HepG2 (cell line): ENCODE measurements at regions not wholly inside any gene's neighbourhood (a gene's known extent, or its start where the extent isn't known, plus 50 kb on each side); places are given as distances from the start of the nearest gene placed in this dataset.

Experiments
- ATAC-seq: fragments of 200-7000 bp; cut with Tn5 transposase; 3 replicates; pipeline ENCODE4 v1.9.1; 2020; ENCODE audit warnings: mild to moderate bottlenecking, moderate library complexity
- BruUV-seq: library from RNA; stranded (reverse); fragments of 400-500 nt; replicated peaks from 2 replicates; lab custom pipeline; 2021; lab: Mats Ljungman, UMichigan
- CTCF ChIA-PET: fragments of 300-600 bp; formaldehyde crosslinking; extraction: SDS; loops from one replicate; lab custom pipeline; 2021; ENCODE audit warnings: low total read pairs, inconsistent platforms, low intra/inter-chr PET ratio; lab: Yijun Ruan, JAX
- POLR2A ChIA-PET: fragments of 350-600 bp; sonication (Branson Sonifier 250); formaldehyde crosslinking; loops from one replicate; lab custom pipeline; 2020; ENCODE audit warnings: antibody characterized with exemption, inconsistent platforms; lab: Yijun Ruan, JAX
- DNase-seq: peaks from one replicate; pipeline ENCODE4 v3.0.0-alpha.2; 2015; ENCODE audit warnings: low spot score
- FAIRE-seq: peaks from 3 replicates; lab custom pipeline; 2011; peaks lifted over from hg19 to GRCh38; lab: Jason Lieb, UNC
- H2AFZ ChIP-seq: one replicate; pipeline ENCODE4 v1.6.1; 2011; ENCODE audit warnings: low read length, inconsistent platforms
- H3K27ac ChIP-seq: fragments of 300-600 bp; 3 replicates; pipeline ENCODE4 v1.8.0; 2011; ENCODE audit warnings: mixed run types, mild to moderate bottlenecking, mixed read lengths, low read length, inconsistent platforms; ENCODE audit not compliant: insufficient read depth; ENCODE audit errors: extremely low read length
- H3K27me3 ChIP-seq, 2 experiments: fragments of 200-600 bp in 1 of 2; 2 replicates in 1 of 2; 3 replicates in 1 of 2; pipeline versions ENCODE4 v1.6.0 to v1.8.0; 2011; ENCODE audit warnings: low read length in 2 of 2, mild to moderate bottlenecking in 2 of 2, moderate library complexity in 2 of 2, inconsistent platforms in 1 of 2; ENCODE audit not compliant: insufficient read depth in 2 of 2, control insufficient read depth in 1 of 2
- H3K36me3 ChIP-seq, 2 experiments: fragments of 200-600 bp in 1 of 2; replicated peaks in 1 of 2; 2 replicates in 1 of 2; 3 replicates in 1 of 2; pipeline versions ENCODE4 v1.5.1 to v1.8.0; 2011; ENCODE audit warnings: low read length in 2 of 2, inconsistent platforms in 1 of 2; ENCODE audit not compliant: insufficient read depth in 2 of 2, control insufficient read depth in 1 of 2
- H3K4me1 ChIP-seq: 2 replicates; pipeline ENCODE4 v1.5.1; 2012; ENCODE audit warnings: low read length, inconsistent platforms; ENCODE audit not compliant: insufficient read depth
- H3K4me2 ChIP-seq: 2 replicates; pipeline ENCODE4 v1.6.0; 2011; ENCODE audit warnings: low read depth, low read length, inconsistent platforms
- H3K4me3 ChIP-seq, 3 experiments: fragments of 200-600 bp in 1 of 3; sonication (generic), shearing (Covaris generic) in 1 of 3; replicated peaks in 1 of 3; 2 replicates each; pipeline ENCODE4 v1.5.1; 2011 to 2016; ENCODE audit warnings: low read length in 3 of 3, inconsistent platforms in 2 of 3, low read depth in 2 of 3, mild to moderate bottlenecking in 2 of 3, control low read depth in 1 of 3, mixed read lengths in 1 of 3; ENCODE audit not compliant: insufficient read depth in 1 of 3
- H3K79me2 ChIP-seq: one replicate; pipeline ENCODE4 v1.6.1; 2011; ENCODE audit warnings: low read length, inconsistent platforms; ENCODE audit not compliant: insufficient read depth
- H3K9ac ChIP-seq: 2 replicates; pipeline ENCODE4 v1.6.0; 2011; ENCODE audit warnings: mild to moderate bottlenecking, low read depth, low read length, inconsistent platforms; ENCODE audit not compliant: insufficient read depth
- H3K9me3 ChIP-seq: 2 replicates; pipeline ENCODE4 v1.5.1; 2012; ENCODE audit warnings: mild to moderate bottlenecking, low read length
- H4K20me1 ChIP-seq: 2 replicates; pipeline ENCODE4 v1.6.0; 2011; ENCODE audit warnings: inconsistent platforms, mild to moderate bottlenecking, low read length, moderate library complexity; ENCODE audit not compliant: insufficient read depth
- GLI4 ChIP-seq: sonication (generic); formaldehyde crosslinking; IDR thresholded peaks from 2 replicates; pipeline ENCODE4 v1.5.1; 2020; ENCODE audit warnings: missing genetic modification reagents, mild to moderate bottlenecking, moderate library complexity, borderline replicate concordance
- TBX3 ChIP-seq: fragments of 450-650 bp; IDR thresholded peaks from 2 replicates; pipeline ENCODE4 v1.6.1; 2017; ENCODE audit warnings: antibody characterized with exemption, mild to moderate bottlenecking, inconsistent platforms, borderline replicate concordance
- TMF1 ChIP-seq: sonication (generic); formaldehyde crosslinking; IDR thresholded peaks from 2 replicates; pipeline ENCODE4 v1.8.1; 2022; ENCODE audit warnings: low read depth, missing genetic modification reagents
- ZKSCAN1 ChIP-seq: fragments of 150-350 bp; IDR thresholded peaks from 2 replicates; pipeline ENCODE4 v1.6.1; 2014; ENCODE audit warnings: low read length
- ZNF780A ChIP-seq: sonication (generic); formaldehyde crosslinking; IDR thresholded peaks from 2 replicates; pipeline ENCODE4 v1.8.0; 2022; ENCODE audit warnings: mild to moderate bottlenecking, missing genetic modification reagents, moderate library complexity
- WGBS: methylation state at CpG from one replicate; pipeline ENCODE4 v1.1.6; 2017; ENCODE audit warnings: low lambda C conversion rate; 5-methylcytosine and 5-hydroxymethylcytosine counted together
- in situ Hi-C: cut with HindIII; loops from 2 replicates; pipeline ENCODE4 v1.10.0; 2017; ENCODE audit warnings: low pct_unique_long_range_greater_than_20kb; ENCODE audit not compliant: extremely low pct_ligation_motif_present
- intact Hi-C: fragments of 100-400 bp; cut with micrococcal nuclease; formaldehyde crosslinking; loops from one replicate; pipeline ENCODE4 v1.10.0; 2022; ENCODE audit not compliant: unreplicated experiment
- TF ChIP-seq, protein P1 (sequence below): sonication (generic); formaldehyde crosslinking; IDR thresholded peaks from 2 replicates; pipeline ENCODE4 v1.4.0; 2020; ENCODE audit warnings: low read depth, mild to moderate bottlenecking, missing genetic modification reagents

DNA sequence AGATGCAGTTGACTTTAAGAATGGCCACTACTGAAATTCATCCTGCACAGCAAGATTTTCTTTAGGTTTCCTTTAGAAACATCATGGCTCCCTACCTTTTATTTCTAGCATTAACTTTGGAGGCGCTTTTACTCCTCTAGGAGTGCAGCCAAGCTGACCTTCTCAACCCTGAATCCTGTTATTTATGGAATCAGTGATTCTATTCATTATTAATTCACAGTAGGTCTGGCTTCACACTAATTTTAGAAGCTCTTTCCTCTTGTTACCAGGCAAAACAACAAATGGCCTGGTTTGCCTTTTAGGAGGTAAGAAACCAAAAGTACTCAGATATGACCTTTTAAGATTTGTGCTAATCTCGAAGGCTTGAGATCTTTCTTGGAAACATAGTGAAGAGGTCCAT is 93.0 kb upstream of the PELI1 start:
- DNase-seq, result no peak

DNA sequence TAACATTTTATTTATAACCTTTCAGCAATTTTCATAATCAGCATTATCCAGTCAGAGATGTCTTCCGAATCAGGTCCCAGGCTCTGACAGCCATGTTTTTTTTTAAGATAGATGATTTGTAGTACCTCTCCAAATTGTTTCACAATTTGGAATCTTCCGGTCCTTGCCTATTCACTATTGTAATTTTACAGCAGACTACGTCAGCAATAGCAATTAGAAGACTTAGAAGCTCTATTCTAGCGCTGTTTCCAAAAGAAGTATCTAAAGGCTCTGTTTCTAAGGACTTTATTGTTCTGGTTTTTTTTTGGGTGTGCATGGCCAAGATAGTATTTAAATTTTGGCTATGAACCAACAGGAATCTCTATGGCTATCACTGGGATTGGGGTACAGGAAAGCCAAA is 94.6 kb upstream of the PELI1 start:
- TF ChIP-seq TBX3 (no peak), ZKSCAN1 (no peak), ZNF780A (CRISPR knock-in tag) (no peak), TMF1 (CRISPR knock-in tag) (no peak)
- TF ChIP-seq, protein P1, sequence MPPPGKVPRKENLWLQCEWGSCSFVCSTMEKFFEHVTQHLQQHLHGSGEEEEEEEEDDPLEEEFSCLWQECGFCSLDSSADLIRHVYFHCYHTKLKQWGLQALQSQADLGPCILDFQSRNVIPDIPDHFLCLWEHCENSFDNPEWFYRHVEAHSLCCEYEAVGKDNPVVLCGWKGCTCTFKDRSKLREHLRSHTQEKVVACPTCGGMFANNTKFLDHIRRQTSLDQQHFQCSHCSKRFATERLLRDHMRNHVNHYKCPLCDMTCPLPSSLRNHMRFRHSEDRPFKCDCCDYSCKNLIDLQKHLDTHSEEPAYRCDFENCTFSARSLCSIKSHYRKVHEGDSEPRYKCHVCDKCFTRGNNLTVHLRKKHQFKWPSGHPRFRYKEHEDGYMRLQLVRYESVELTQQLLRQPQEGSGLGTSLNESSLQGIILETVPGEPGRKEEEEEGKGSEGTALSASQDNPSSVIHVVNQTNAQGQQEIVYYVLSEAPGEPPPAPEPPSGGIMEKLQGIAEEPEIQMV (CRISPR knock-in tag), result no peak
- no TSS peak for BruUV-seq
- Histone ChIP-seq H3K36me3 (no peaks in the 10 kb centered on the region), H3K9me3 (no peaks in the 10 kb centered on the region), H3K4me2 (no peak overlapping the region), H3K79me2 (no peaks in the 10 kb centered on the region), H3K27ac (no peak overlapping the region), H3K27me3 (no peaks in the 10 kb centered on the region), H4K20me1 (no peaks in the 10 kb centered on the region), H2AFZ (no peak overlapping the region), H3K4me1 (peaks cover 9% of the 10 kb centered on the region), H3K9ac (no peak overlapping the region), H3K4me3 (no peak overlapping the region)
- DNase-seq (no peak), ATAC-seq (no peak), FAIRE-seq (no peak)
- in situ Hi-C loops (no loop called here), intact Hi-C loops (no loop called here)
- WGBS, result 65% methylated on average over 4 of the region's 4 CpGs
- POLR2A ChIA-PET, result no interaction called here
- CTCF ChIA-PET, result no interaction called here

More for the DNA sequence above, 93.0 kb upstream of the PELI1 start:
- no peak for TF ChIP-seq GLI4 (CRISPR knock-in tag)
- in situ Hi-C loops, result no loop called here
- no peak for FAIRE-seq
- Histone ChIP-seq H3K9ac (no peak overlapping the region), H4K20me1 (no peaks in the 10 kb centered on the region), H3K27me3 (no peaks in the 10 kb centered on the region), H3K27ac (no peak overlapping the region), H3K4me2 (no peak overlapping the region), H3K9me3 (no peaks in the 10 kb centered on the region), H2AFZ (no peak overlapping the region), H3K36me3 (no peaks in the 10 kb centered on the region), H3K79me2 (no peaks in the 10 kb centered on the region), H3K4me3 (no peak overlapping the region), H3K4me1 (no peaks in the 10 kb centered on the region)
- intact Hi-C loops, result no loop called here
- POLR2A ChIA-PET, result no interaction called here
- 15% methylated on average over 2 of the region's 2 CpGs for WGBS
- CTCF ChIA-PET, result no interaction called here
- ATAC-seq, result no peak
- BruUV-seq, result no TSS peak
